ENCODE measurements at regions not wholly inside any gene's neighbourhood (a gene's known extent, or its start where the extent isn't known, plus 50 kb on each side); places are given as distances from the start of the nearest gene placed in this dataset.

- no peak for TF ChIP-seq KLF13 (CRISPR knock-in tag; IDR thresholded peaks at IDR 0.05)
- TF ChIP-seq IKZF1 (IDR thresholded peaks at IDR 0.05): no peak
- no peak for TF ChIP-seq ZNF766 (CRISPR knock-in tag; IDR thresholded peaks at IDR 0.05; ENCODE audit: borderline replicate concordance)
Observed at GRCh38 chr7:94813917-94814316, 93.5 kb upstream of the PPP1R9A start (continued).

GRCh38 chr7:94823947-94824346 is 83.4 kb upstream of the PPP1R9A start:
- Histone ChIP-seq H3K9me3 (ENCODE audit: low read length) (peaks cover 8% of the 10 kb centered on the region; the same call in 1 of the 2 replicates), H3K27ac (ENCODE audit: extremely low read length, insufficient read depth, low read length) (no peak overlapping the region), H3K79me2 (ENCODE audit: insufficient read depth, low read length) (no peaks in the 10 kb centered on the region), H3K9ac (ENCODE audit: insufficient read depth, low read depth, low read length) (no peak overlapping the region), H2AFZ (ENCODE audit: low read length) (no peak overlapping the region), H3K27me3 (ENCODE audit: control insufficient read depth in 1 of 2, insufficient read depth in 2 of 2, low read length in 2 of 2) (no peaks in the 10 kb centered on the region), H3K4me1 (ENCODE audit: insufficient read depth, low read length) (0 out of 2 replicates have a peak, but pooled peaks cover 7% of the 10 kb centered on the region), H3K36me3 (replicated peaks in 1 of 2; ENCODE audit: control insufficient read depth in 1 of 2, insufficient read depth in 2 of 2, low read length in 2 of 2) (no peaks in the 10 kb centered on the region), H4K20me1 (ENCODE audit: insufficient read depth, low read length) (no peaks in the 10 kb centered on the region), H3K4me2 (ENCODE audit: low read depth, low read length) (no peak overlapping the region), H3K4me3 (replicated peaks in 1 of 3; ENCODE audit: insufficient read depth in 1 of 3, low read depth in 2 of 3, low read length in 3 of 3) (no peak overlapping the region)
- ChIA-PET POLR2A (no interaction called here), CTCF (ENCODE audit: low intra/inter-chr PET ratio, low total read pairs) (no interaction called here)
- intact Hi-C loops (cut with micrococcal nuclease; ENCODE audit: unreplicated experiment) (no loop called here), in situ Hi-C loops (cut with HindIII; ENCODE audit: extremely low pct_ligation_motif_present, low pct_unique_long_range_greater_than_20kb) (no loop called here)
- BruUV-seq (replicated peaks): no TSS peak
- DNase-seq (ENCODE audit: low spot score): peak; percentile 44
- FAIRE-seq: no peak
- ATAC-seq: no peak
- no peak for TF ChIP-seq ZNF850 (CRISPR knock-in tag; conservative IDR thresholded peaks at IDR 0.05)
- no peak for TF ChIP-seq CEBPZ (IDR thresholded peaks at IDR 0.05; ENCODE audit: low read length)
- no peak for TF ChIP-seq ZMAT5 (CRISPR knock-in tag; IDR thresholded peaks at IDR 0.05; ENCODE audit: borderline replicate concordance, low read depth)
- TF ChIP-seq DBP (CRISPR knock-in tag; IDR thresholded peaks at IDR 0.05; ENCODE audit: not compliant biosample characterization): no peak
- no peak for TF ChIP-seq AKNA (CRISPR knock-in tag; IDR thresholded peaks at IDR 0.05; ENCODE audit: borderline replicate concordance)
- no peak for TF ChIP-seq UBTF (CRISPR knock-in tag; IDR thresholded peaks at IDR 0.05)
- no peak for TF ChIP-seq ZNF713 (CRISPR knock-in tag; IDR thresholded peaks at IDR 0.05)
- no peak for TF ChIP-seq ZNF446 (CRISPR knock-in tag; IDR thresholded peaks at IDR 0.05)
- TF ChIP-seq FOXK1 (CRISPR knock-in tag; IDR thresholded peaks at IDR 0.05; ENCODE audit: borderline replicate concordance, low read depth): no peak
